ENCODE measurements at regions not wholly inside any gene's neighbourhood (a gene's known extent, or its start where the extent isn't known, plus 50 kb on each side); places are given as distances from the start of the nearest gene placed in this dataset.

GRCh38 chr3:64911138-64911537 lies 223.3 kb upstream of the ADAMTS9 start:
- DNase-seq (ENCODE audit: low spot score) = no peak

- no peak for DNase-seq (ENCODE audit: low spot score)
Measured at GRCh38 chr3:64909757-64910467, 222.1 kb upstream of the ADAMTS9 start.

GRCh38 chr3:64909011-64909410 lies 221.2 kb upstream of the ADAMTS9 start:
- no peak for DNase-seq (ENCODE audit: low spot score)

GRCh38 chr3:64908251-64908685 lies 220.5 kb upstream of the ADAMTS9 start:
- no peak for DNase-seq (ENCODE audit: low spot score)

GRCh38 chr3:64905906-64906410 lies 218.2 kb upstream of the ADAMTS9 start:
- DNase-seq (ENCODE audit: low spot score) = no peak

- DNase-seq (ENCODE audit: low spot score) = no peak
Measured at GRCh38 chr3:64903006-64903405, 215.2 kb upstream of the ADAMTS9 start.

GRCh38 chr3:64901986-64902516 lies 214.3 kb upstream of the ADAMTS9 start:
- no peak for DNase-seq (ENCODE audit: low spot score)

- no peak for DNase-seq (ENCODE audit: low spot score)
Measured at GRCh38 chr3:64901522-64901885, 213.7 kb upstream of the ADAMTS9 start.

GRCh38 chr3:64900617-64901521 lies 213.1 kb upstream of the ADAMTS9 start:
- no peak for DNase-seq (ENCODE audit: low spot score)

GRCh38 chr3:64900156-64900555 lies 212.4 kb upstream of the ADAMTS9 start:
- no peak for DNase-seq (ENCODE audit: low spot score)

GRCh38 chr3:64898941-64899340 lies 211.1 kb upstream of the ADAMTS9 start:
- DNase-seq (ENCODE audit: low spot score) = no peak

GRCh38 chr3:64895991-64896895 lies 208.4 kb upstream of the ADAMTS9 start:
- DNase-seq (ENCODE audit: low spot score) = no peak

- no peak for DNase-seq (ENCODE audit: low spot score)
Measured at GRCh38 chr3:64895106-64895990, 207.5 kb upstream of the ADAMTS9 start.

GRCh38 chr3:64894006-64894405 lies 206.2 kb upstream of the ADAMTS9 start:
- DNase-seq (ENCODE audit: low spot score) = no peak

- no peak for DNase-seq (ENCODE audit: low spot score)
Measured at GRCh38 chr3:64892671-64893309, 205.0 kb upstream of the ADAMTS9 start.

GRCh38 chr3:64891021-64891420 lies 203.2 kb upstream of the ADAMTS9 start:
- no peak for DNase-seq (ENCODE audit: low spot score)

GRCh38 chr3:64890466-64890865 lies 202.7 kb upstream of the ADAMTS9 start:
- no peak for DNase-seq (ENCODE audit: low spot score)

- DNase-seq (ENCODE audit: low spot score) = no peak
Measured at GRCh38 chr3:64890006-64890405, 202.2 kb upstream of the ADAMTS9 start.

- DNase-seq (ENCODE audit: low spot score) = no peak
Measured at GRCh38 chr3:64888840-64889392, 201.1 kb upstream of the ADAMTS9 start.

- no peak for DNase-seq (ENCODE audit: low spot score)
Measured at GRCh38 chr3:64888165-64888564, 200.4 kb upstream of the ADAMTS9 start.
